Bronchial epithelial cell (primary cell): ENCODE measurements at regions not wholly inside any gene's neighbourhood (a gene's known extent, or its start where the extent isn't known, plus 50 kb on each side); places are given as distances from the start of the nearest gene placed in this dataset.

ENCODE experiments used
- DNase-seq: peaks from one replicate; pipeline ENCODE4 v3.0.0-alpha.2; 2010; ENCODE audit warnings: low read depth
- FAIRE-seq: peaks from 2 replicates; lab custom pipeline; 2011; peaks lifted over from hg19 to GRCh38; lab: Jason Lieb, UNC
- H3K27me3 ChIP-seq: 2 replicates; pipeline ENCODE4 v1.5.1; 2011; ENCODE audit warnings: low read length; ENCODE audit not compliant: control insufficient read depth, insufficient read depth
- H3K36me3 ChIP-seq: 2 replicates; pipeline ENCODE4 v1.5.1; 2011; ENCODE audit warnings: low read length; ENCODE audit not compliant: control insufficient read depth, insufficient read depth
- H3K4me3 ChIP-seq: 2 replicates; pipeline ENCODE4 v1.5.1; 2011; ENCODE audit warnings: mild to moderate bottlenecking, low read depth, low read length, control low read depth
- CTCF ChIP-seq: IDR thresholded peaks from 2 replicates; pipeline ENCODE4 v1.5.1; 2011; ENCODE audit warnings: mild to moderate bottlenecking, moderate library complexity, low read length, control low read depth, inconsistent platforms; ENCODE audit not compliant: insufficient read depth, severe bottlenecking

GRCh38 chr9:124116683-124117363 lies 105.3 kb downstream of the LHX2 start:
- H3K27me3 ChIP-seq: no peaks in the 10 kb centered on the region
- no peak overlapping the region for H3K4me3 ChIP-seq
- no peaks in the 10 kb centered on the region for H3K36me3 ChIP-seq
- FAIRE-seq: no peak
- TF ChIP-seq CTCF: no peak
- DNase-seq: no peak

GRCh38 chr9:124118894-124119293 lies 107.3 kb downstream of the LHX2 start:
- Histone ChIP-seq H3K4me3 (no peak overlapping the region), H3K27me3 (no peaks in the 10 kb centered on the region), H3K36me3 (no peaks in the 10 kb centered on the region)
- no peak for DNase-seq
- TF ChIP-seq CTCF: no peak
- FAIRE-seq: no peak

GRCh38 chr9:124120272-124120671 lies 108.7 kb downstream of the LHX2 start:
- Histone ChIP-seq H3K4me3 (no peak overlapping the region), H3K27me3 (no peaks in the 10 kb centered on the region), H3K36me3 (no peaks in the 10 kb centered on the region)
- TF ChIP-seq CTCF: no peak
- no peak for FAIRE-seq
- DNase-seq: no peak

- DNase-seq (no peak), FAIRE-seq (no peak)
- H3K36me3 ChIP-seq: no peaks in the 10 kb centered on the region
- no peaks in the 10 kb centered on the region for H3K27me3 ChIP-seq
- no peak for TF ChIP-seq CTCF
- H3K4me3 ChIP-seq: no peak overlapping the region
These were observed 110.2 kb downstream of the LHX2 start for GRCh38 chr9:124121725-124122124.

- no peaks in the 10 kb centered on the region for H3K27me3 ChIP-seq
- no peak overlapping the region for H3K4me3 ChIP-seq
- FAIRE-seq (no peak), DNase-seq (no peak)
- TF ChIP-seq CTCF: no peak
- no peaks in the 10 kb centered on the region for H3K36me3 ChIP-seq
These were observed 110.8 kb downstream of the LHX2 start for GRCh38 chr9:124122321-124122720.
